DND-41 (cell line): ENCODE measurements at regions not wholly inside any gene's neighbourhood (a gene's known extent, or its start where the extent isn't known, plus 50 kb on each side); places are given as distances from the start of the nearest gene placed in this dataset.

Source experiments
- ATAC-seq: fragments of 200-7000 bp; cut with Tn5 transposase; 3 replicates; pipeline ENCODE4 v1.9.1; 2021; ENCODE audit warnings: low read depth; ENCODE audit not compliant: insufficient read depth
- DNase-seq: peaks from one replicate; pipeline ENCODE4 v3.0.0-alpha.2; 2020
- H2AFZ ChIP-seq: 2 replicates; pipeline ENCODE4 v1.6.0; 2012; ENCODE audit warnings: low read depth, low read length
- H3K27ac ChIP-seq: 2 replicates; pipeline ENCODE4 v1.5.1; 2012; ENCODE audit warnings: low read length, inconsistent platforms
- H3K27me3 ChIP-seq: fragments of 200-600 bp; sonication (generic); 2 replicates; pipeline ENCODE4 v1.6.0; 2012; ENCODE audit warnings: low read length, mild to moderate bottlenecking, inconsistent platforms; ENCODE audit not compliant: insufficient read depth, poor library complexity
- H3K36me3 ChIP-seq: 2 replicates; pipeline ENCODE4 v1.5.1; 2012; ENCODE audit warnings: low read length, inconsistent platforms; ENCODE audit not compliant: insufficient read depth
- H3K4me1 ChIP-seq: 2 replicates; pipeline ENCODE4 v1.5.1; 2012; ENCODE audit warnings: mild to moderate bottlenecking, low read length; ENCODE audit not compliant: insufficient read depth
- H3K4me2 ChIP-seq: 2 replicates; pipeline ENCODE4 v1.6.0; 2012; ENCODE audit warnings: mild to moderate bottlenecking, moderate library complexity, low read length, inconsistent platforms; ENCODE audit not compliant: insufficient read depth
- H3K4me3 ChIP-seq, 2 experiments: fragments of 200-600 bp in 1 of 2; shearing (Covaris generic) in 1 of 2; 2 replicates each; pipeline ENCODE4 v1.5.1; 2012 to 2016; ENCODE audit warnings: inconsistent platforms in 2 of 2, low read length in 2 of 2, mild to moderate bottlenecking in 2 of 2, low read depth in 1 of 2, moderate library complexity in 1 of 2
- H3K79me2 ChIP-seq: 2 replicates; pipeline ENCODE4 v1.6.0; 2012; ENCODE audit warnings: low read length, inconsistent platforms; ENCODE audit not compliant: insufficient read depth
- H3K9ac ChIP-seq: 2 replicates; pipeline ENCODE4 v1.6.0; 2012; ENCODE audit warnings: low read depth, mild to moderate bottlenecking, inconsistent platforms, low read length, moderate library complexity
- H3K9me3 ChIP-seq: 2 replicates; pipeline ENCODE4 v1.5.1; 2012; ENCODE audit warnings: low read length, moderate library complexity, mild to moderate bottlenecking, inconsistent platforms; ENCODE audit not compliant: insufficient read depth, severe bottlenecking
- H4K20me1 ChIP-seq: 2 replicates; pipeline ENCODE4 v1.6.0; 2012; ENCODE audit warnings: low read length; ENCODE audit not compliant: insufficient read depth
- CTCF ChIP-seq: IDR thresholded peaks from 2 replicates; pipeline ENCODE4 v1.5.1; 2012; ENCODE audit warnings: borderline replicate concordance, low read length, moderate library complexity, mild to moderate bottlenecking; ENCODE audit not compliant: poor library complexity, severe bottlenecking; ENCODE audit errors: extremely low read depth
- EZH2 ChIP-seq: IDR thresholded peaks from 3 replicates; pipeline ENCODE4 v1.6.1; 2012; ENCODE audit warnings: borderline replicate concordance, low read depth, mild to moderate bottlenecking, moderate library complexity, low read length, inconsistent platforms; ENCODE audit not compliant: severe bottlenecking

- Histone ChIP-seq H3K9me3 (no peaks in the 10 kb centered on the region), H3K4me3 (no peak overlapping the region), H3K27ac (no peak overlapping the region), H4K20me1 (no peaks in the 10 kb centered on the region), H2AFZ (no peak overlapping the region), H3K27me3 (no peaks in the 10 kb centered on the region), H3K79me2 (no peaks in the 10 kb centered on the region), H3K36me3 (no peaks in the 10 kb centered on the region), H3K4me1 (no peaks in the 10 kb centered on the region), H3K4me2 (no peak overlapping the region), H3K9ac (no peak overlapping the region)
- TF ChIP-seq EZH2 (no peak), CTCF (no peak)
- no peak for ATAC-seq
- DNase-seq, result no peak
Measured at GRCh38 chr5:130545291-130545690, 619.8 kb downstream of the HINT1 start.

GRCh38 chr5:130541617-130542221, 623.3 kb downstream of the HINT1 start:
- no peaks in the 10 kb centered on the region for H3K27me3 ChIP-seq
- H3K4me2 ChIP-seq, result no peak overlapping the region
- no peaks in the 10 kb centered on the region for H3K4me1 ChIP-seq
- no peak overlapping the region for H3K4me3 ChIP-seq
- H4K20me1 ChIP-seq, result no peaks in the 10 kb centered on the region
- ATAC-seq (no peak), DNase-seq (no peak)
- no peak overlapping the region for H2AFZ ChIP-seq
- H3K36me3 ChIP-seq, result no peaks in the 10 kb centered on the region
- no peak overlapping the region for H3K27ac ChIP-seq
- H3K9ac ChIP-seq, result no peak overlapping the region
- H3K79me2 ChIP-seq, result no peaks in the 10 kb centered on the region
- H3K9me3 ChIP-seq, result no peaks in the 10 kb centered on the region
- TF ChIP-seq CTCF (no peak), EZH2 (no peak)

GRCh38 chr5:130536691-130537090, 628.4 kb downstream of the HINT1 start:
- Histone ChIP-seq H3K4me3 (no peak overlapping the region), H3K27ac (no peak overlapping the region), H3K4me2 (no peak overlapping the region), H3K4me1 (no peaks in the 10 kb centered on the region), H4K20me1 (no peaks in the 10 kb centered on the region), H3K79me2 (no peaks in the 10 kb centered on the region), H3K9ac (no peak overlapping the region), H3K9me3 (no peaks in the 10 kb centered on the region), H3K36me3 (no peaks in the 10 kb centered on the region), H3K27me3 (no peaks in the 10 kb centered on the region), H2AFZ (no peak overlapping the region)
- TF ChIP-seq CTCF (no peak), EZH2 (no peak)
- ATAC-seq, result no peak
- no peak for DNase-seq

GRCh38 chr5:130532786-130533185, 628.5 kb downstream of the CHSY3 start:
- ATAC-seq, result no peak
- no peak overlapping the region for H3K27ac ChIP-seq
- no peaks in the 10 kb centered on the region for H3K27me3 ChIP-seq
- H3K4me2 ChIP-seq, result no peak overlapping the region
- no peak for DNase-seq
- no peak overlapping the region for H3K9ac ChIP-seq
- H3K9me3 ChIP-seq, result no peaks in the 10 kb centered on the region
- no peaks in the 10 kb centered on the region for H4K20me1 ChIP-seq
- TF ChIP-seq CTCF (no peak), EZH2 (no peak)
- no peak overlapping the region for H2AFZ ChIP-seq
- no peaks in the 10 kb centered on the region for H3K4me1 ChIP-seq
- no peak overlapping the region for H3K4me3 ChIP-seq
- H3K79me2 ChIP-seq, result no peaks in the 10 kb centered on the region
- no peaks in the 10 kb centered on the region for H3K36me3 ChIP-seq
